Vagina (tissue), 2 donors: ENCODE measurements at regions not wholly inside any gene's neighbourhood (a gene's known extent, or its start where the extent isn't known, plus 50 kb on each side); places are given as distances from the start of the nearest gene placed in this dataset.
"Not testable (repeated sequence)": the region's sequence is repeated elsewhere in the genome, so short reads cannot be mapped to it uniquely, and the experiment has no call there.

ENCODE experiments used
- DNase-seq, 2 donors: peaks; one replicate each; pipeline ENCODE4 v3.0.0-alpha.2; 2017; ENCODE audit errors: extremely low spot score in 2 of 2
- H3K27ac ChIP-seq: fragments of 200-600 bp; sonication (generic); one replicate; pipeline ENCODE4 v1.5.1; 2019
- H3K27me3 ChIP-seq: fragments of 200-600 bp; sonication (generic); one replicate; pipeline ENCODE4 v1.5.1; 2019
- H3K36me3 ChIP-seq, 2 donors: fragments of 200-600 bp; sonication (generic); one replicate each; pipeline ENCODE4 v1.5.1; 2017 to 2019
- H3K4me1 ChIP-seq: fragments of 200-600 bp; sonication (generic); one replicate; pipeline ENCODE4 v1.5.1; 2019
- H3K4me3 ChIP-seq, 2 donors: fragments of 200-600 bp; sonication (generic); 1 replicate in 1 of 2; 2 replicates in 1 of 2; pipeline ENCODE4 v1.5.1; 2016 to 2019
- H3K9me3 ChIP-seq: fragments of 200-600 bp; sonication (generic); one replicate; pipeline ENCODE4 v1.5.1; 2019
- intact Hi-C: fragments of 100-400 bp; cut with DNase I; formaldehyde crosslinking; loops from one replicate; pipeline ENCODE4 v1.15.1; 2023

- H3K27me3 ChIP-seq, H3K36me3 ChIP-seq, intact Hi-C loops, H3K9me3 ChIP-seq, H3K4me3 ChIP-seq, DNase-seq, H3K4me1 ChIP-seq, H3K27ac ChIP-seq: not testable (repeated sequence)
Measured at GRCh38 chr20:30668418-30668817, 589.0 kb upstream of the DEFB115 start.

DNA sequence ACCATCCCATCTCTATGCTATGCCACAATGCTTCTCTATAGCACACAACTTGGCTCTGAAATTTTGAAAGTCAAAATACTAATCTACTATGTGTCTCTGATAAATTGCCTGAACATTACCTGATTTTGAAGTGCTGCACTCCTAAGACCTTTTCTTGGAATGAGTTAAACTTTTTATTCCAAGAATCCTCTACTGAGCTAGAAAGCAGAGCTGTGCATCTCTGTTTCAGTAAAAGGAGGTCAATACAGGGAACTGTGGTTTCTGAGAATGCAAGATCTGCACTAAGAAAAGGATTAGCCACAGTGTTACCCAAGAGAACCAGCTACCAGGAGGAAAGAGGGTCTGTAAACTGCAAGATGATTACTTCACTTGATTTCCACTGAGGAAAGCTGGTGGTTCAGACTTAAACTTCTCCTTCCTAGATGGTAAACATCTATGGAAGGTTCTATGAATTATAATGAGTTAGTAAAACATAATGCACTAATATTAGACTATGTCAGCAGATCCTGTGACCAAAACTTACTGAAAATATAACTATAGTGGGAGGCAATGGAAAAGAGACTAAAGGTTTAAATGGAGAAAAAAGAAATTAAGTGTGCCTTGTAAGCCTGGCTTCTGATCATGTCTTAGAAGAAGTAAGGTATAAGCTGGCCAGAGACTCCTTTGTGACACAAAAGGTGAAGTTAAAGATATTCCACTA is 588.0 kb upstream of the DEFB115 start:
- H3K4me1 ChIP-seq, H3K36me3 ChIP-seq, H3K4me3 ChIP-seq, intact Hi-C loops, DNase-seq, H3K27ac ChIP-seq, H3K9me3 ChIP-seq, H3K27me3 ChIP-seq: not testable (repeated sequence)

DNA sequence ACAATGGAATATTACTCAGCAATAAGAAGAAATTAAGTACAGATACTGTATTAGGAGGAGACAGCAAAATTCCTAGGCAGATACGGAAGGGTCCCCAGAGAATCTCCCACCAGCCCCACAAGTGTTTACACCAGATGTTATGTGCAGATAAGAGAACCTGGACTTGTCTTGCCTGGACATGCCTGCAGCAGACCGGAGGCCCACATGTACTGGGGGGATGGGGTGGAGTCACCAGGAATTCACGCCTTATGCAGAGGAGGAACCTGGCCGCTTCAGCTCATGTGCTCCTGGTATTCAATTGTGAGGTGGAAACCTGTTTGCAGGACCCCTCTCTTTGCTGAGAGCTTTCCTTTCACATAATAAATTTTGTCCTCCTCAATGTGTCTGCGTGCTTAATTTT is 586.3 kb upstream of the DEFB115 start:
- intact Hi-C loops: not testable (repeated sequence)

GRCh38 chr20:30675988-30676564 is 581.4 kb upstream of the DEFB115 start:
- H3K27ac ChIP-seq, H3K4me3 ChIP-seq, H3K27me3 ChIP-seq, H3K36me3 ChIP-seq, H3K4me1 ChIP-seq, DNase-seq, intact Hi-C loops, H3K9me3 ChIP-seq: not testable (repeated sequence)

More for the DNA sequence above, 586.3 kb upstream of the DEFB115 start:
- H3K27ac ChIP-seq, H3K4me3 ChIP-seq, H3K4me1 ChIP-seq, DNase-seq, H3K27me3 ChIP-seq, H3K9me3 ChIP-seq, H3K36me3 ChIP-seq: not testable (repeated sequence)

DNA sequence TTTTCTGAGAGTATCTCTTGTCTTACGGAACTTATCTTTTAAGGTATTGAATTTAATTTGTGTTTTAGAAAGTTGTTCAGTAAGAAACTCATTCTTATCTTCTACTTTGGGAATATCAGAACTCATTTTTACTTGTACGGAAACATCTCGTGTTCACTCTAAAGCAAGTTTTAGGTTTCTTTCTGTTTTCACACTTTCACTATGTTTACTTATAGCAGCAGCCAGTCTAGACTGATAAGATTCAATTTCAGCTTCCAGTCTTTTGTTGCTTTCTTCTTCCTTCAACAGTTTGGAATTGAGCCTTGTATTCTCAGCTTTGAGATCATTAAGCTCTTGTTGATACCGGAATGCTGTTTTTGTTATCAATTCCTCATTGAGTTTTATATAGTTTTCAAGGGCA is 575.2 kb upstream of the DEFB115 start:
- H3K4me3 ChIP-seq, H3K9me3 ChIP-seq, H3K4me1 ChIP-seq, H3K36me3 ChIP-seq, H3K27me3 ChIP-seq, H3K27ac ChIP-seq, DNase-seq, intact Hi-C loops: not testable (repeated sequence)

DNA sequence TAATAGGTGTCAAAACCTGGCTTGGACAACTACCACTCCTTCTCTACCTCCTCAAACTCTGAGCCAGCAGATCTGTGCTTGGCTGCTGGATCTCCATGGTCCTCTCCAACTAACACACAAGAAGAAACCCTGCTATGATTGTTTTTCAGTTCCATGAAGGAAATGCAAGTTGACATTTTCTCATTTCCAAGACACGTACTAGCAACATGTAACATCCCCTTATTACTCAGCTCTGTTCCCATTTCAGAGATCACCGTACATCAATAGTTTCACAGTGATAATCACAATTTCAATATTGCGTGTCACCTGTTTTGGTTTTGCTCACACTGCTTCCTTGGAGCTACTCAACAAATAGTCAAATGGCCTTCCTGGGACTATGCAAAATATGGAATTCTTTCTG is 544.6 kb upstream of the DEFB115 start:
- H3K4me3 ChIP-seq, H3K4me1 ChIP-seq, H3K27me3 ChIP-seq, H3K36me3 ChIP-seq, H3K9me3 ChIP-seq, DNase-seq, intact Hi-C loops, H3K27ac ChIP-seq: not testable (repeated sequence)

DNA sequence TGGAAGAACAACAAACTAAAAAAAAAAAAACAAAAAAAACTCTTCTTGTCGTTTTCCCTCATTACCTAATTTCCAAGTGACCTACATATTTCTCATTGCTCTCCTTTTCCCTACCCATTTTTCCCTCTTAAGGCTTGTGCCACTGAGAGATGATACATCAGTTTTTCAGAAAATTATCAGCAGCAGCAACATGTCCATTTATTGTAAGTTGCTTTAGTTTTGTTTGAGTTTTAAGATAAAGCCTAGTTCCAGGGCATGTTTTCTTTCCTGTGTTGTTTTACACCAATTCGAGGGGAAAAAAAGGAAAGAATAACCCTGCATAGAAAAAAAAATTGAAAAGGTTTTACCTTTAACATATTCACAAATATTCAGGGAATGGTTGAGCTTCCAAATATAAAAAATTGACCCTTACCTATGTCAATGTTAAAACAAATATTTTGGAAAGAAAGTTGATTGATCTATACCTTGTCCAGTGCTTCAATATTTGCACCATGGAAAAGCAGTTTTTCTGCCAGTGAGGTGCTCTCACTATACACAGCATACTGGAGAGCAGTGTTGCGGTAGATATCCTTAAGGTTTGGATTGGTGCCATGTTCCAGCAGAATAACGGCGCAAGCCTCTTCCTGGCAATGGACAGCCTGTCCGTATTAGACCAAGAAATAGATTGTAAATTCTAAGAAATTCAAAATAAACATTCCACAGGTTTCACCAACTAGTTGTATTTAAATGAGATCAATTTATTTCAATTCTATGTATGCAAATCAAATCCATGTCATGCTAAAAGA is 537.9 kb upstream of the DEFB115 start:
- H3K4me1 ChIP-seq, H3K36me3 ChIP-seq, H3K9me3 ChIP-seq, H3K27me3 ChIP-seq, DNase-seq, H3K4me3 ChIP-seq, intact Hi-C loops, H3K27ac ChIP-seq: not testable (repeated sequence)

GRCh38 chr20:30723511-30723910 is 534.0 kb upstream of the DEFB115 start:
- H3K4me1 ChIP-seq, H3K36me3 ChIP-seq, H3K9me3 ChIP-seq, H3K27me3 ChIP-seq, DNase-seq, intact Hi-C loops, H3K27ac ChIP-seq: not testable (repeated sequence)
- H3K4me3 ChIP-seq: peak overlapping the region in 1 of 2 donors; percentile 16

GRCh38 chr20:30723934-30724687 is 533.4 kb upstream of the DEFB115 start:
- H3K27ac ChIP-seq, H3K9me3 ChIP-seq, DNase-seq, intact Hi-C loops, H3K36me3 ChIP-seq, H3K4me1 ChIP-seq, H3K27me3 ChIP-seq: not testable (repeated sequence)
- peak overlapping the region in 1 of 2 donors; percentile 16 for H3K4me3 ChIP-seq

- H3K27me3 ChIP-seq, H3K4me3 ChIP-seq, H3K9me3 ChIP-seq, DNase-seq, intact Hi-C loops, H3K27ac ChIP-seq, H3K4me1 ChIP-seq, H3K36me3 ChIP-seq: not testable (repeated sequence)
Measured at GRCh38 chr20:30724688-30725074, 532.8 kb upstream of the DEFB115 start.

DNA sequence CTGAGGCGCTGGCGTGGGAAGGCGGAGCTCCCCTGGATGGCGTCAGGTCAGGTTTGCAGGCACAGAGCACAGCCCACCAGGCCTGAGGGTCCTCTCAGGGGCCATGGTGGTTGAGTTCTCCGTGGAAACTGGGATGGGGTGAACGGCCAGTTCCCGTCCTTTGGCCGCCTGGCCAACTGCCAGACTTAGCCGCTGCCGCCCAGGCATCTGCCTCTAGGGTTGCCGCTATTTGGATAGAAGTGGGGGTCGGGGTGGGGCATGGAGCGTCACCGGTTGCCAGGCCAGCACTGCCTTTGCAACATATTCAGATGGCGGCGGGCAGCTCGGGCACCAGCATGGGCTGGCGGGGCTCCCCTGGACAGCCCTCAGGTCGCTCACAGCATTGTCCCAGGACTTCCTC is 532.3 kb upstream of the DEFB115 start:
- H3K9me3 ChIP-seq, H3K4me3 ChIP-seq, intact Hi-C loops: not testable (repeated sequence)

GRCh38 chr20:30728271-30728885 is 529.1 kb upstream of the DEFB115 start:
- H3K4me1 ChIP-seq, H3K36me3 ChIP-seq, H3K4me3 ChIP-seq, intact Hi-C loops, DNase-seq, H3K27ac ChIP-seq, H3K9me3 ChIP-seq, H3K27me3 ChIP-seq: not testable (repeated sequence)

More for the DNA sequence above, 532.3 kb upstream of the DEFB115 start:
- H3K27me3 ChIP-seq, DNase-seq, H3K4me1 ChIP-seq, H3K36me3 ChIP-seq, H3K27ac ChIP-seq: not testable (repeated sequence)
